B cell (primary cell): ENCODE measurements at regions not wholly inside any gene's neighbourhood (a gene's known extent, or its start where the extent isn't known, plus 50 kb on each side); places are given as distances from the start of the nearest gene placed in this dataset.

Experiments used
- ATAC-seq: fragments of 200-7000 bp; cut with Tn5 transposase; one replicate; pipeline ENCODE4 v1.10.0; 2021; ENCODE audit warnings: low read depth, mild to moderate bottlenecking, moderate number of reproducible peaks, moderate library complexity
- CTCF ChIA-PET: fragments of 350-600 bp; sonication (Branson Sonifier 250); formaldehyde crosslinking; loops from one replicate; lab custom pipeline; 2021; ENCODE audit warnings: antibody characterized with exemption, inconsistent platforms; lab: Charles Lee
- POLR2A ChIA-PET: fragments of 350-600 bp; sonication (Branson Sonifier 250); formaldehyde crosslinking; loops from one replicate; lab custom pipeline; 2021; ENCODE audit warnings: antibody characterized with exemption; lab: Charles Lee
- DNase-seq: peaks from one replicate; pipeline ENCODE4 v3.0.0; 2013
- H2AFZ ChIP-seq: 2 replicates; pipeline ENCODE4 v1.6.1; 2012; ENCODE audit warnings: mild to moderate bottlenecking, low read depth, low read length; ENCODE audit not compliant: insufficient read depth, poor library complexity, severe bottlenecking
- H3K27ac ChIP-seq, 2 donors: 1 replicate in 1 of 2; 2 replicates in 1 of 2; pipeline ENCODE4 v1.5.1; 2012 to 2013; ENCODE audit warnings: low read length in 2 of 2, mild to moderate bottlenecking in 2 of 2, moderate library complexity in 1 of 2
- H3K27me3 ChIP-seq, 4 experiments: fragments of 200-600 bp in 1 of 4; sonication (generic) in 1 of 4; replicated peaks in 1 of 4; 1 replicate in 2 of 4; 2 replicates in 2 of 4; pipeline versions ENCODE4 v1.6.1 to v1.7.0; 2013 to 2016; ENCODE audit warnings: low read length in 3 of 4, mild to moderate bottlenecking in 2 of 4, mixed read lengths in 1 of 4, moderate library complexity in 1 of 4; ENCODE audit not compliant: insufficient read depth in 4 of 4, control insufficient read depth in 3 of 4; ENCODE audit errors: control extremely low read depth in 1 of 4
- H3K36me3 ChIP-seq, 2 experiments: replicated peaks in 1 of 2; 1 replicate in 1 of 2; 2 replicates in 1 of 2; pipeline versions ENCODE4 v1.6.1 to v1.7.1; 2013; ENCODE audit warnings: low read length in 1 of 2; ENCODE audit not compliant: insufficient read depth in 2 of 2, control insufficient read depth in 1 of 2; ENCODE audit errors: control extremely low read depth in 1 of 2, extremely low read depth in 1 of 2
- H3K4me1 ChIP-seq, 2 donors: fragments of 200-600 bp in 1 of 2; sonication (generic) in 1 of 2; 1 replicate in 1 of 2; 2 replicates in 1 of 2; pipeline versions ENCODE4 v1.5.1 to v1.6.1; 2013 to 2017; ENCODE audit warnings: low read length in 2 of 2; ENCODE audit not compliant: control insufficient read depth in 2 of 2, insufficient read depth in 2 of 2
- H3K4me2 ChIP-seq: replicated peaks from 2 replicates; pipeline ENCODE3; 2012; ENCODE audit warnings: mild to moderate bottlenecking, low read depth, low read length; ENCODE audit not compliant: poor library complexity, severe bottlenecking
- H3K4me3 ChIP-seq, 5 experiments: fragments of 200-600 bp in 1 of 5; sonication (generic) in 1 of 5; 1 replicate in 3 of 5; 2 replicates in 2 of 5; pipeline versions ENCODE4 v1.5.1 to v1.7.0; 2011 to 2016; ENCODE audit warnings: low read length in 4 of 5, mild to moderate bottlenecking in 4 of 5, low read depth in 2 of 5, control low read depth in 1 of 5, moderate library complexity in 1 of 5; ENCODE audit not compliant: insufficient read depth in 1 of 5; ENCODE audit errors: control extremely low read depth in 1 of 5, extremely low read depth in 1 of 5
- H3K79me2 ChIP-seq: fragments of 200-600 bp; sonication (generic); one replicate; pipeline ENCODE4 v1.6.0; 2016; ENCODE audit warnings: low read length; ENCODE audit not compliant: control insufficient read depth, insufficient read depth
- H3K9ac ChIP-seq: fragments of 200-600 bp; sonication (generic); 2 replicates; pipeline ENCODE4 v1.6.1; 2017; ENCODE audit warnings: mild to moderate bottlenecking, low read length, moderate library complexity
- H3K9me3 ChIP-seq, 3 donors: one replicate each; pipeline versions ENCODE4 v1.6.1 to v1.7.1; 2013; ENCODE audit warnings: low read length in 2 of 3; ENCODE audit not compliant: control insufficient read depth in 2 of 3, insufficient read depth in 1 of 3; ENCODE audit errors: control extremely low read depth in 1 of 3
- H4K20me1 ChIP-seq: 2 replicates; pipeline ENCODE4 v1.6.0; 2012; ENCODE audit warnings: mild to moderate bottlenecking, low read length; ENCODE audit not compliant: insufficient read depth, control insufficient read depth, poor library complexity, severe bottlenecking
- H3K27ac Mint-ChIP-seq: one replicate; pipeline ENCODE4 v1.8.0; 2021; ENCODE audit warnings: mixed read lengths
- H3K27me3 Mint-ChIP-seq: one replicate; pipeline ENCODE4 v1.8.0; 2021; ENCODE audit warnings: mixed read lengths
- H3K4me1 Mint-ChIP-seq: one replicate; pipeline ENCODE4 v1.8.0; 2021; ENCODE audit warnings: mixed read lengths
- H3K4me3 Mint-ChIP-seq: one replicate; pipeline ENCODE4 v1.8.0; 2021; ENCODE audit warnings: mixed read lengths
- H3K9me3 Mint-ChIP-seq: one replicate; pipeline ENCODE4 v1.8.0; 2022; ENCODE audit warnings: mixed read lengths; ENCODE audit not compliant: insufficient read depth
- CTCF ChIP-seq: fragments of 200-600 bp; IDR thresholded peaks from one replicate; pipeline ENCODE4 v1.8.0; 2022; ENCODE audit warnings: antibody characterized with exemption, mild to moderate bottlenecking
- EZH2 ChIP-seq: IDR thresholded peaks from 2 replicates; pipeline ENCODE4 v1.6.1; 2012; ENCODE audit warnings: borderline replicate concordance, low read depth, mild to moderate bottlenecking, moderate library complexity, low read length; ENCODE audit not compliant: insufficient read depth, poor library complexity, severe bottlenecking
- WGBS: methylation state at CpG from one replicate; pipeline ENCODE4 v1.1.5; 2013; ENCODE audit warnings: missing lambda C conversion rate; ENCODE audit not compliant: insufficient coverage; 5-methylcytosine and 5-hydroxymethylcytosine counted together
- intact Hi-C: fragments of 100-400 bp; cut with micrococcal nuclease; formaldehyde crosslinking; loops from one replicate; pipeline ENCODE4 v1.10.0; 2022

GRCh38 chr20:60299951-60300350 is 341.7 kb downstream of the CDH26 start:
- Histone ChIP-seq H4K20me1 (no peaks in the 10 kb centered on the region), H3K27me3 (no peaks in the 10 kb centered on the region), H3K4me1 (no peaks in the 10 kb centered on the region), H3K27ac (no peak overlapping the region), H3K4me3 (no peak overlapping the region), H3K36me3 (no peaks in the 10 kb centered on the region), H2AFZ (no peak overlapping the region), H3K79me2 (no peaks in the 10 kb centered on the region), H3K4me2 (no peak overlapping the region), H3K9me3 (peaks cover 0 to 8% (median 0%) of the 10 kb centered on the region in 3 donors), H3K9ac (no peak overlapping the region)
- no peak overlapping the region for H3K4me3 Mint-ChIP-seq
- intact Hi-C loops: no loop called here
- H3K4me1 Mint-ChIP-seq: no peaks in the 10 kb centered on the region
- H3K27ac Mint-ChIP-seq: no peak overlapping the region
- no peak for TF ChIP-seq CTCF
- no peak for TF ChIP-seq EZH2
- no peak for ATAC-seq
- DNase-seq: no peak
- WGBS: 96% methylated on average over 9 of the region's 12 CpGs
- POLR2A ChIA-PET: no interaction called here
- H3K27me3 Mint-ChIP-seq: no peaks in the 10 kb centered on the region
- CTCF ChIA-PET: no interaction called here
- no peaks in the 10 kb centered on the region for H3K9me3 Mint-ChIP-seq

- Mint-ChIP-seq H3K27me3 (no peaks in the 10 kb centered on the region), H3K27ac (no peak overlapping the region), H3K4me3 (no peak overlapping the region), H3K9me3 (no peaks in the 10 kb centered on the region), H3K4me1 (no peaks in the 10 kb centered on the region)
- no peaks in the 10 kb centered on the region for H4K20me1 ChIP-seq
- ATAC-seq: no peak
- no peak overlapping the region for H3K4me2 ChIP-seq
- no peaks in the 10 kb centered on the region for H3K27me3 ChIP-seq
- CTCF ChIA-PET: no interaction called here
- 100% methylated on average over 3 of the region's 3 CpGs for WGBS
- H3K4me3 ChIP-seq: no peak overlapping the region
- intact Hi-C loops: no loop called here
- H3K9me3 ChIP-seq: peaks cover 0 to 4% (median 0%) of the 10 kb centered on the region in 3 donors
- POLR2A ChIA-PET: no interaction called here
- H2AFZ ChIP-seq: no peak overlapping the region
- TF ChIP-seq CTCF: no peak
- TF ChIP-seq EZH2: no peak
- no peaks in the 10 kb centered on the region for H3K4me1 ChIP-seq
- no peaks in the 10 kb centered on the region for H3K36me3 ChIP-seq
- no peak overlapping the region for H3K27ac ChIP-seq
- no peak for DNase-seq
- H3K79me2 ChIP-seq: no peaks in the 10 kb centered on the region
- H3K9ac ChIP-seq: no peak overlapping the region
These were observed 342.2 kb downstream of the CDH26 start for GRCh38 chr20:60300374-60300773.
